CD1c-positive myeloid dendritic cell (primary cell): ENCODE measurements at regions not wholly inside any gene's neighbourhood (a gene's known extent, or its start where the extent isn't known, plus 50 kb on each side); places are given as distances from the start of the nearest gene placed in this dataset.
"Not testable (repeated sequence)": the region's sequence is repeated elsewhere in the genome, so short reads cannot be mapped to it uniquely, and the experiment has no call there.

Experiments used
- DNase-seq: peaks from one replicate; pipeline ENCODE4 v3.0.0-alpha.2; 2016; ENCODE audit errors: extremely low spot score

GRCh38 chr5:24135536-24135935 is 509.2 kb downstream of the CDH10 start:
- no peak for DNase-seq

DNA sequence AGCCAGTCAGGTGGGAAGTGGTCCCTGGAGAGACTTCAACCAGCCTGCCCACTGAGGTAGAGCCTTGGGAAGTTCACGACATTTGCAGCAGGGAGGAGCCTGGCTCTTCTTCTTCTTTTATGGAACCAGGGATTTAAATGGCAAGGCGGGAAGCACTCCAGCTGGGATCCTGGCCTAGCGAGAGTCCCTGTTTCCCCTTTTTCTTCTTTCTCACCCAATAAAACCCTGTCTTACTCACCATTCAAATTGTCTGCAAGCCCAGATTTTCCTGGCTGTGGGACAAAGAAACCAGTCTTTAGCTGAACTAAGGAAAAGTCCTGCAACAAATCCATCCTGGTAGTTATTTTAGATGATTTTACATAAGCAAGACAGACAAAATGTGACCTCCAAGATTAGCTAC is 503.7 kb downstream of the CDH10 start:
- no peak for DNase-seq

DNA sequence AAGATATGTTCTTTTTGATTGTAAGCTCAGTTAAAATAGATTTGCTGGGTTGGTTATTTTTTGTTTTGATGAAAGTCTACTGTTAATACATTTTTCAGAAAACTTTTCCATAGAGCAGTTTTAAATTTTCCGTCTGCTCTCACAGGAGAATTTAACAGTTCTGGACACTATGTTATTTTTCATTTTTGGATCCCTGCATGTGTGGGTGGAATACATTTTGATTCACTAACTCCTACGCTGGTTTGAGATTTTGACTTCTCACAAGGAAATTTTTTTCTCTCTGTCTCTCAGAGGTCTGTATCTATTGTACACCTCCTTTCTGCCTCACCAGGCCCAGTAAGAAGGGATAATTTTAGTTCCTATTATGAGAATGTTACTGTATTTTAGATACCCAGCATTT is 502.4 kb downstream of the CDH10 start:
- DNase-seq, result no peak

DNA sequence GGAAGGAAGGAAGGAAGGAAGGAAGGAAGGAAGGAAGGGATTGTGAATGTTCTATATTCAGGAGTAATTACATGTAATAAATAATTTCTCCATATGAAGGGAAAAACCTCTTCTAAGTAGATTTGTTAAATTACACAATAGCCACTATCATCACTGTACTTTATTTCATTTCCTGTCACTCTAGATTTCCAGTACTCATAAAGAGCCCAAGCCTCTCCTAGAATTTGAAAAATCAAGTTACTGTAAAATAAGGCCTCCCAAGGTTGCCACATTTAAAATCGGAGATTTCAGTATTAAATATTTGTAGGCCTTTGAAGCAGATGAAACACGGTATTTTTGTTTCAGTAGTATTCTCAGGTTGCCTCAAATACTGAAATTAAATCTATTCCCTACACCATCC is 499.0 kb downstream of the CDH10 start:
- no peak for DNase-seq

GRCh38 chr5:24161559-24161958 is 483.2 kb downstream of the CDH10 start:
- no peak for DNase-seq

DNA sequence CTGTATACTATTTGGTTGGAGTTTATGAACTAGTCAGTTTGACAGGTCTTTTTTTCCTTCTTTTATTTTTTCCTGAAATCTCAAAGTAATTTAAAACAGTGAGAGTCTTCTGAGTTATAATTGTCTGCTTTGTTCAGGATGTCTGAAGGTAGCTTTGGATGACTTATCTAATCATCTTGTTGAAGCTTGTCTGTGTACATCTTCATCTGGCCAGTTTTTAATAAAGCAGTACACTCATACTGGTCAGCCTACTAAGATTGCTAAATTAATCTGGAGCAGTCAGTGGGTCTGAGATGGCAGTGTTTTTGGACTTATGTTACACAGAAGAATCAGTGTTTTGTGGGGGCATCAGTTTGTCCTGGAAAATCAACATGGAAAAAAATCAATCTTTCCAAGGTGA is 482.4 kb downstream of the CDH10 start:
- DNase-seq, result no peak

- DNase-seq, result no peak
These were observed 481.7 kb downstream of the CDH10 start for GRCh38 chr5:24163091-24163490.

DNA sequence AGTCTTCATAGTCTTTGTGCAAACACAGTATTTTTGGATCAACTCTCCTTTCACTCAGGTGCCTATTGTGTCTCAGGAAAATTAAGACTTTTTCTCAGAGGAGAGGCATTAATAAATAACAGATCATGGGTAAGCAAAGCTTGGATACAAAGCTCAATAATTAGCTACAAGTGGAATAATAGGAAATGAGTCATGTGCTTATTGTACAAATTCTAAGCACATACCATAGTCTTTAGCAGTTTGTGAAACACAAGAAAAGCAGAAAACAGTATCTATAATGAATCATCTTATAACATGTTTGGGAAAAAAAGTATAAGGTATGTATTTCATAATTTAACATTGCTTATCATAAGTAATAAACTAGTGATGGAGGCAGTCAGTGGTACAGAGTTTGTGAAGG is 477.0 kb downstream of the CDH10 start:
- DNase-seq, result no peak

DNA sequence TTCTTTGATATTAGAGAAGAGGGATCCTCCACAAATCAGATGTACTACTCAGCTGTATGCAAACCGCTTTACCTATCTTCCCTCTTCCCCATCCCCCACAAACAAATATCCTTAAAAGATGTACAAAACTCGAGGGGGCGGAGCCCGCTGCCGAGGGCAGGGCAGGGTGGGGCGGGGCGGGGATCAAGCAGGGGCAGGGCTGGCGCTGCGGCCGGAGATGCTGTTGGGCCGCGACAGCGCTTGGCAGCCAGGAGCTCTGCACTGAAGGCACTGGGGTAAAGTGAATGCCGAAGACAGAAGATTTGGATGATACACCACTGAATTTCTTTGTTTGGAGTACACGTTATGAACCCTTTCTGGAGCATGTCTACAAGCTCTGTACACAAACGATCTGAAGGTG is 474.8 kb downstream of the CDH10 start:
- no peak for DNase-seq

- DNase-seq, result not testable (repeated sequence)
These were observed 473.8 kb downstream of the CDH10 start for GRCh38 chr5:24170930-24171329.

GRCh38 chr5:24177821-24178220 is 467.0 kb downstream of the CDH10 start:
- DNase-seq, result no peak

- DNase-seq, result no peak
These were observed 460.8 kb downstream of the CDH10 start for GRCh38 chr5:24183981-24184380.

- no peak for DNase-seq
These were observed 456.4 kb downstream of the CDH10 start for GRCh38 chr5:24188216-24188925.

GRCh38 chr5:24196789-24197188 is 448.0 kb downstream of the CDH10 start:
- no peak for DNase-seq

- no peak for DNase-seq
These were observed 436.1 kb downstream of the CDH10 start for GRCh38 chr5:24208686-24209106.

DNA sequence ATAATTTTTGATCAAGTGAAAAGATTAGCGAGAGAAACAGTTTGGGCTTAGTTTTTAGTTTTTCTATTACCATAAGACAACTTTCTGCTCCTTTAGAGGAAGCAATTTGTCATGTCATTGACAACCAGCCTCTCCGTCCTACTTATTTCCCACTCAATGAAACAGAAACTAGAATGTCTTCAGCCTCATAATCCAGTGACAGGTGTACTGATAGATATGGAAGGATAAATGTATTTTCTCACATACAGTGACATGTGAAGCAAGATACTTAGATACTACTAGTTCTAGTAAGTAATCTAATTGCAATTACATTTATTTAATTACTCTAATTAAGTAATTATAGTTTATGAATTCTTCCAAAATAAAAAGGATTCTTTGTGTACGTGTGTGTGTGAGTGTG is 429.7 kb downstream of the CDH10 start:
- DNase-seq, result no peak

GRCh38 chr5:24222876-24223275 is 421.9 kb downstream of the CDH10 start:
- no peak for DNase-seq

- DNase-seq, result no peak
These were observed 419.7 kb downstream of the CDH10 start for GRCh38 chr5:24225051-24225450.

GRCh38 chr5:24226479-24226878 is 418.3 kb downstream of the CDH10 start:
- DNase-seq, result peak; percentile 11

GRCh38 chr5:24227881-24228280 is 416.9 kb downstream of the CDH10 start:
- not testable (repeated sequence) for DNase-seq

GRCh38 chr5:24232041-24232440 is 412.7 kb downstream of the CDH10 start:
- no peak for DNase-seq

GRCh38 chr5:24232929-24233498 is 411.8 kb downstream of the CDH10 start:
- no peak for DNase-seq

DNA sequence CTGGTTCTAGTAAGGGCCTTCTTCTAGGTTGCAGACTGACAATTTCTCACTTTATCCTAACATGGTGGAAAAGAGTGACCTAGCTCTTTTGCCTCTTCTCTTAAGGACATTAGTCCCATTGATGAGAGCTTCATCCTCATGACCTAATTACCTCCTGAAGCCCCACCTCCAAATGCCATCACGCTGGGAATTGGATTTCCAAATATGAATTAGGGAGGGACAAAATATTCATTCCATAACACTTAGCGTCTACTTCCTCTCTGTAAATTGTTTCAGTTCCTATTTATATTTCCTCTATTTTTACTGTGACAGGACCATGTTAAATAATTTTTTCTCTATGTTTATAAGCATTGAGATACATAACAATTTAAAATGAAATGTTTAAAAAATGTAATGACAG is 408.8 kb downstream of the CDH10 start:
- peak; percentile 77 for DNase-seq

DNA sequence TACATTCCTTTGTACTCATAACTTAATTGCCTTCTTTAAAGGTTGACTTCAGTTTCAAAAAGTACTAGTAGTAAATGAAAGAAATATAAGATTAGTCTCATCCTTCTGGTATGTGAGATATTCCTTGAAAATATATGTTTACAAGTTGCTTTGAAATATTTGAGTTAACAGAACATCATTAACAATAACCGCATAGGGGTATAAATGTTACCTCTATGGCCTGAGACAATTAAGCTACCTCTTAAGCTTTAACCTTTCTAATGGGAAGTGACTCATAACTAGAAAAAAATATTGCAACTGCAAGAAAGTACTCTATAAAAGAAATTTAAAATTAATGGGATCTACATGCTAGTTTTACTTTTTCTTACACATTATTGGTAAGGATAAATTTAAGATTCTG is 399.0 kb downstream of the CDH10 start:
- DNase-seq, result no peak
